ENCODE measurements at regions not wholly inside any gene's neighbourhood (a gene's known extent, or its start where the extent isn't known, plus 50 kb on each side); places are given as distances from the start of the nearest gene placed in this dataset.

GRCh38 chr6:26294302-26294701 lies 70.7 kb upstream of the BTN3A2 start:
- Histone ChIP-seq H3K36me3 (no peaks in the 10 kb centered on the region), H3K4me3 (no peak overlapping the region), H3K9me3 (no peaks in the 10 kb centered on the region), H3K4me1 (no peaks in the 10 kb centered on the region), H3K27ac (no peak overlapping the region), H3K27me3 (peaks cover 0 to 31% of the 10 kb centered on the region in 2 donors)
- DNase-seq: no peak
- intact Hi-C loops (cut with DNase I; ENCODE audit: low total_unique reads): no loop called here
- TF ChIP-seq CTCF (IDR thresholded peaks at IDR 0.05): no peak

GRCh38 chr6:26295691-26296555 lies 69.1 kb upstream of the BTN3A2 start:
- no peak overlapping the region for H3K4me3 ChIP-seq
- intact Hi-C loops (cut with DNase I; ENCODE audit: low total_unique reads): no loop called here

GRCh38 chr6:26296556-26296856 lies 68.5 kb upstream of the BTN3A2 start:
- intact Hi-C loops (cut with DNase I; ENCODE audit: low total_unique reads): no loop called here
- Histone ChIP-seq H3K9me3 (no peaks in the 10 kb centered on the region), H3K36me3 (no peaks in the 10 kb centered on the region), H3K4me1 (no peaks in the 10 kb centered on the region), H3K27me3 (peaks cover 0 to 33% of the 10 kb centered on the region in 2 donors), H3K4me3 (no peak overlapping the region), H3K27ac (no peak overlapping the region)
- DNase-seq: no peak
- TF ChIP-seq CTCF (IDR thresholded peaks at IDR 0.05): no peak

More at GRCh38 chr6:26295691-26296555, 69.1 kb upstream of the BTN3A2 start:
- no peaks in the 10 kb centered on the region for H3K4me1 ChIP-seq
- H3K27ac ChIP-seq: no peak overlapping the region
- no peak for TF ChIP-seq CTCF (IDR thresholded peaks at IDR 0.05)
- no peaks in the 10 kb centered on the region for H3K9me3 ChIP-seq
- H3K36me3 ChIP-seq: no peaks in the 10 kb centered on the region
- no peak for DNase-seq
- H3K27me3 ChIP-seq: peaks cover 0 to 33% of the 10 kb centered on the region in 2 donors

- intact Hi-C loops (cut with DNase I; ENCODE audit: low total_unique reads): no loop called here
- TF ChIP-seq CTCF (IDR thresholded peaks at IDR 0.05): no peak
- Histone ChIP-seq H3K9me3 (no peaks in the 10 kb centered on the region), H3K4me1 (no peaks in the 10 kb centered on the region), H3K4me3 (no peak overlapping the region), H3K27ac (no peak overlapping the region), H3K36me3 (no peaks in the 10 kb centered on the region), H3K27me3 (peaks cover 0 to 33% of the 10 kb centered on the region in 2 donors)
- no peak for DNase-seq
These were observed 67.9 kb upstream of the BTN3A2 start for GRCh38 chr6:26296857-26297648.

- Histone ChIP-seq H3K4me3 (no peak overlapping the region), H3K27me3 (peaks cover 0 to 29% of the 10 kb centered on the region in 2 donors), H3K27ac (no peak overlapping the region), H3K9me3 (no peaks in the 10 kb centered on the region), H3K4me1 (no peaks in the 10 kb centered on the region), H3K36me3 (no peaks in the 10 kb centered on the region)
- no peak for TF ChIP-seq CTCF (IDR thresholded peaks at IDR 0.05)
- DNase-seq: no peak
- intact Hi-C loops (cut with DNase I; ENCODE audit: low total_unique reads): no loop called here
These were observed 65.5 kb upstream of the BTN3A2 start for GRCh38 chr6:26299286-26300042.

Measured in tibial artery (tissue), 4 donors.